OCI-M2 (cell line): ENCODE measurements at regions not wholly inside any gene's neighbourhood (a gene's known extent, or its start where the extent isn't known, plus 50 kb on each side); places are given as distances from the start of the nearest gene placed in this dataset.

Experiments used
- DNase-seq: peaks from one replicate; lab custom pipeline; 2025; ENCODE audit not compliant: unreplicated experiment; lab: John Stamatoyannopoulos, UW

DNA sequence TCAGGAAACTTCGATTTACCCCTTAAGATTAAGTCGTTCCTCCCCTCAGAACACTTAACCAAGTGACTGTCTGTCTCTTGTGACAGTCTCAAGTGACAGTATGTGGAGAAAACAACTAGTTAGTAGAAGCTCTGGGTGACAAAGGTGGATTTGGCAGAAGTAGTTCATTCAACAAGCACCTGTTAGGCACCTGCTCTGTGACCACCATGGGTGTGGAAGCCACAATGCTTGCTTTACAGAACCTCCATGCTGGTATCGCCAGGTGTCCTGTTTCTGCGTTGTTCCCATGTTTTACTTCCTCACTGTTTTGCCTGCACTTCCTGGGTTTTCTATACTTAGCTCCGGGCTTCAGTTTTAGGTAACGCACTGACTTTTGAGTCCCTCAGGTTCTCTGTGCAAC is 337.4 kb upstream of the DCC start:
- no peak for DNase-seq

DNA sequence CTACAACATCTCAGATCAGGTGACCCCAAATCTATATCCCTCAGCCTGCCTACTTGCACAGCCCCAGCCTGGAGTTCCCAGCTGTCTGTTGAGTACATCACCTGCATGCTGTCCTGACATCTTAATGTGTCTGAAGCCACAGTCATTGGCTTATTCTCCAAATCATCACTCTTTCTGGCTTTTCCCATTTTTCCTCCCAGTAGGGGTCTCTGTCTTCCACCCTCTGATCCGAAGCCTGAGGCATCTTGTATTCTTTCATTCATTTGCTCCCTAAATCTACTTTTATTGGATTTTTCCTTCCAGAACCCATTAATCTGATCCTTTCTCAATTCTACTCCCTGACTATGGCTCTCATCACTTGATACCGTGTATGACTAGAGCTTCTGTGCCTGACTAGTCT is 332.9 kb upstream of the DCC start:
- DNase-seq = no peak

DNA sequence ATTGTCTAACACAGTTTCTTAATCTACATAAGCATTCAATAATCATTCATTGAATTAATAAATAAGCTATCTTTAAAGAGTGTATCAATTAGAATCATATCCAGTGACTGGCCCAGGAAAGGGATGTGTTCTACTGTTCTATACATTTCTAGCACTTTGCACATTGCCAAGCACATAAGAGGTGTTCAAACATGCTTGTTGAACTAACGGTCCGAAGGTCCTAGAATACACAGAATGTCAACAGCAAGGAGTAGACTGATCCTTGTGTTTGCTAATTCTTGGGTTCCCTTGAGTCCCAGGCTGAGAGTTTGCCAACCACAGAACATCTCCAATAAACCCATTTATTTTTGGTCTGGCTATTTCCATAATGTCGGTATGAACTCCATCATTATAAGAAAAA is 331.7 kb upstream of the DCC start:
- no peak for DNase-seq

DNA sequence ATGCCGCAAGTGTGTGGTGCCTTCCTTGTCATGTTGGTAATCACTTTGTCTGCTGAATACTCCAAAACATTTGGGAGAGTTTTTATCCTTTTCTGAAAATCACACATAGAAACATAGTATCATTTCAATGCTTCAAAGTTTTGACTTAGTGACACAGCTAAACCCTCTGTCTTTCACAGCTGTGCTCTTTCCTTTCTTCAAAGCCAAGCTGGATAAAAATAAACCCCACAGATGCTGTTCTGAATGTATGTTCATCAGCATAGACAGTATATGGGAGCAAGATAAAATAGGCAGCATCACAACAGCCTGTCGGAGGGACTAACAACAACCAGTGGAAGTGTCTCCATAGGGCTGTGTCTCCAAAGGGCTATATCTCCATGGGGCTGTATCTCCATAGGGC is 331.3 kb upstream of the DCC start:
- no peak for DNase-seq

DNA sequence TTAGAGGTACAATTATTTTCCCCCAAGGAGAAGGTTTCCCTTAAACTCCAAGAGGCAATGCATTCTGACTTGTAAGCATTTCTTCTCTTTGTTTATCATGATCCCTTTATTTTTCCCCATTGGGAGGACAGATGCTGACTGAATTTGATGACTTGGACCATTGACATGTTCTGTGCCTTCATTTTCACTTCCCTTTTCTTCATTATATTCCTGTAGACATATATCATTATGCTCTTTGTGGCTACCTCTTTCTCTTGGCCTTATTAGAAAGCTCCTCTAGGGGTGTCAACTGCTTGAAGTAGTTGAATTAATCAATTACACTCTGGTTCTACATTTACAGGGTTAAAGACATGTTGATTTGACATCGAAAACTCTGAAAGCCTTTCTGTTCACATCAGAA is 330.0 kb upstream of the DCC start:
- DNase-seq = no peak

DNA sequence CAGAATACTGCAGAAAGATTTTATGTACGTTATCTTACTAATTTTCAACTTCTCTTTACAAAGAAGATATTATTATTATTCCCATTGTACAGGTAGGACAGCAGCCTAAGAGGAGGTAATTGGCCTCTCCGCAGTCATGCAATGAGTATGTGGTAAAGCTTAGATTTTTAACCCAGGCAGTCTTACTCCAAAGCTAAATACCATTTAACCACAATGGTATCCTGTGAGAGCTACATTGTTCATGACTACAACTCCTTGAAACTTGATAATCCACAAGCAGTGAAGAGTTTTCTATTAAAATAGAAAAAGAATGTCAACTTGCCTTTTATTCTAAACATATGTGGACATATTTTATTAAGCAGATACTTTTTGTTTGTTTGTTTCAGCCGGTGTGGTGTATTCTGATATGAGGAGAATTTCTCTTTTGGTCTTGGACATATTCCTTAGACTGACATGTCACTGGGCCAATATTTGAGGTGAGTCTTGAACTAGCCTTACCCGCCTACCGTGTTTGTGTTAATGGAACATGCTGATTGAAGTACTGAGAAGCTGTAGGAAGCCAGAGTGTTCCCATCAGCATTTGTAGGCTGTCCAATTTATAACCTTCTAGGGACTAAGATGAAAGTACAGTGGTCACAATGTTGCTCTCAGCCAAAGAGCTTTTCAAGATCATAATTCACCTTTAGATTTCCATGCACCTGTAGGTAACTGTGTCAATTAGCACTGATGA is 293.9 kb upstream of the DCC start:
- DNase-seq = no peak

DNA sequence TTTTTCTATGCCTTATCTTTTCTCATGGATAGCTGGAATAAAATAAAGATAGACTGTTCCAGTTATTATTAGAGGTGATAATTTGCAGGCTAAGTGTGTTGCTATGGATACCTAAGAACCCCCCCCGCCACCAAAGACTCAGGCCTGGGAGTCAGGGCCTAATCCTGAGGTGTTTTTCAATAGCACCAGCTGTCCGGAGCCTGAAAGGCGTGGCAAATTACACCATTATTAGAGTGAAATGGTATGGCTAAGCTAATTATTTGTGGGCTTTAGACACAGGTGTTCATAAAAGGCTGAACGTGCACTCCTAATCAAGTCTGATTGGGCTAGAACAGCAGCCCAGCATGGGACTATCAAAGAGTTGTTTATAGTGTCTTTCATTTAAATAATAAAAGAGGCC is 293.2 kb upstream of the DCC start:
- DNase-seq = no peak

DNA sequence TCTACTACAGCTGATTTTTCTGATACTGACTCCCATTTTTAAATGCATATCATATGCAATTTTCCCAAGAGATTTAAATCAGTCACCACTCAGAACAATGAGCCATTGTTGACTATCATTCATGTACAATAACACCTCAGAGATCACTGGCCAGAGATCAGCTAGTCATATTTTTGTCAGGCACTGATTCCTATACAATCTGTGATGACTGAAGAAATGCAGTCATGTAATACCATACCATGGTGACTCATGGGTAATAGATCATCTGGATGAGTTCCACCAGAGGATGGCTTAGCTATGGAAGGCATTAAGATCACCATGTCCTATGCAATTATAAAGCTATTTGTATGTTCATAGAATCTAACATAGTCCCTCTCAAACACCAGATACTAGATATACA is 285.7 kb upstream of the DCC start:
- DNase-seq = no peak

DNA sequence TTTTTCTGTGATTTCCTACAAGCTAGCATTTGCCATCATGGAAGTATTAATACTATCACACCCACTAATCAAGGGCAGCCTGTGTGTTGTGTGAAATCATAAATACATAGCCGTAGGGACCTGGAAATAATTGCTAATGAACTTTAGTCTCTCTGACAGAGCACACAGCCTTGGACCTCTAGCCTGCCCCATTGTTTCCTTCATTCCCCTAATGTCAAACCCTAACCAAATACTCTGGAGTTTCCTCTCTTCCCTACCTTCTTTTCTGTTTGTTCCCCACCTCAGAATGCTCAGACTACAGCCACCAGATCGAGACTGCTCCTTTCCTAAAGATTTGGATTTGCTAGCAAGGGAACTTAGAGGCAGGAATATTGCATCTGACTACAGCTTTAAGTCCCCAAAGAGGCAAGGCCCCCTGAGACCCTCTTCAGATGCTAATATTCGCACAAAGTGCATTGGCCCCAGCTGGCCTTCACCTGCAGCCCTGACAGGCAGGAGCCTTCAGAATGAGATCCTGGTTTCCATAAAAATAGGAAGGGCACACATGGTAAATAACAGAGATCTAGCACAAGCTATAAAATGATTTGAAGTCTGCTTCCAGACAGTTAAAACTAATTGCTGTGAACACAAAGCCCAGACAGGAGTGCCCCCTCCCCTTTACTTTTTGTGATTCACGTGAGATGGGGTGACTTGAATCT is 279.2 kb upstream of the DCC start:
- no peak for DNase-seq

DNA sequence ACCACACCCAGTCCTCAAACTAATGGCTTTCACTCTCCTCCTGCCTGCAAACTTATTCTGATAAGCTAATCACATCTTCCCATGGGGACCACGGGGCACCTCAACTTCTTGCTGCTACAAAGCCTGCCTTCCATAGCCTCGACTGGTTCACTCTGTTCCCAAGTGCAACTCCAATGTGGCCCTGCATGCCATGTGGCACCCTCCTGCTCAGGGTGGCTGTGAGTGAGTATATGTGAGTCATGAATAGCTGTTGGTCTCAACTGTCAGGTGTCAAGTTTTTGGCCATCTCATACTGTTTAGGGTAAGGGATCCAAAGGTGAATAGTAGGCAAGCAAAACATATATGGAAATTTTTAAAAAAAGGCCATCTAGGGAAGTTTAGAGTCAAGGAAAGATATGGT is 276.1 kb upstream of the DCC start:
- no peak for DNase-seq

DNA sequence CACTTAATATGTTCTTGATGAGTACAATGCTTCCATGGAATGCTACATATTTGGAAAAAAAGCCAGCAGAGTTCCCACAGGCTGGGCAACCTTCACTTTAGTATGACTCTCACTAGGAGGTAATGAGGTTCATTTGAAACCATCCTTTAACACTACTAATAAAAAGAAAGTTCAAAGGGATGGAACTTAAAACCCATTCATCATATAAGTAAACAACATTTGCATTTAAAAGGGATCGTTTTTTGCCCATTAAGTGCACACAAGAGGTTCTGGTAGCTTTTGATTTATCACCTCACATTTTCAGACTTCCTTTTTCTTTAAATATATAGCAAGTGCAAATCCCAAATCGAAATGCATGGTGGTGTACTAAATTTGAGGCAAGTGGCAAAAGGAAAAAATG is 270.8 kb upstream of the DCC start:
- DNase-seq = no peak

DNA sequence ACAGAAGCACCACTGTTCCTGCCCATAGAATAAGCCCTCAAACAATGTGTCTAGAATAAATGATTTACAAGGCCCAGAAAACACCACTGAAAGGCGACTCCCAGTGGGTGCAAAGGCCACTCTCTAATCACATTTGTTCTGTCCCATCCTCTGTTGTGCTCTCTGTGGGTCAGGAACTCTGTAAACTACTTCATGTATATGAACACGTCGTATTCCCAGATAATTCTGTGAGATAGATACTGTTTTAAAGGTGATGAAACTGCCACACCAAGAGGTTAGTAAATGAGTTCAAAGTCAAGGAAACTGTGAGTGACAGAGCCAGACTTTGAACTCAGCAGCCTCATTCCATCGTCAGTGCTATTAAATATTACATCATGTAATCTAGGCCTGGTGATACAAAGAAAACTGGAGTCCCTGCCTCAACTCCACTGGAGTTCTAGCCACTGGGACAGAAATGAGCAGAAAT is 269.7 kb upstream of the DCC start:
- DNase-seq = no peak

DNA sequence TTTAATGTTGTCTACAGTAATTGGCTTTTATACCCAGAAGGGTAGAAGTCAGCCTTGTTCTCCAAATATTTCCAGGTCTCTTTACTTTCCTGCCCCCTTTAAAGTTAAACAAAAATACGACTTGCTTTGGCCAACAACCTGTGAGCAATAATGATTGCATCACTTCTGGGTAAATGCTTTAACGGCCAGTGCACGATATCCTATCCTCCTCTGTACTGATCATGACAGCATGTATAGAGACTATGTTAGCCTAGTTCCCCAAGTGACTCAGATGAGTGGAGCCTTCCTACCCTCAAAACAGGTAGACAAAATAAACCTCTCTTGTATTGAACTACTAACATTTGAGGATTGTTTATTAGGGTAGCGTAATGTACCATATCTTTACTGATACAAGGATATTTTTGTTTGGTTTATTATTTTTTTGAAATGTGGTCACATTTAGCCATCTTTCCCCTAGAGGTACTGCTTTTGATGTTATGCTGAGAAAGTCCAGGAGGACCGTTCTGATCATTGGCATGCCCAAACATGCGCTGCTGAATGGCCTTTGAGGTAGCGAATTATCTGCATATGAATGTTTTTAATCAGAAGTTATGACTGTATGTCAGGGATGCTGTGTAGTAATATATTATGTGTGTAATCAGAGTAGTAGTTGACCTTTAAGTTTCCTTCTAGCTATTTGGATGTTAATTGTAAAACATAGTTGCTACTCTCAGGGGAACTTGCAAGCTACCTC is 262.6 kb upstream of the DCC start:
- DNase-seq = no peak

DNA sequence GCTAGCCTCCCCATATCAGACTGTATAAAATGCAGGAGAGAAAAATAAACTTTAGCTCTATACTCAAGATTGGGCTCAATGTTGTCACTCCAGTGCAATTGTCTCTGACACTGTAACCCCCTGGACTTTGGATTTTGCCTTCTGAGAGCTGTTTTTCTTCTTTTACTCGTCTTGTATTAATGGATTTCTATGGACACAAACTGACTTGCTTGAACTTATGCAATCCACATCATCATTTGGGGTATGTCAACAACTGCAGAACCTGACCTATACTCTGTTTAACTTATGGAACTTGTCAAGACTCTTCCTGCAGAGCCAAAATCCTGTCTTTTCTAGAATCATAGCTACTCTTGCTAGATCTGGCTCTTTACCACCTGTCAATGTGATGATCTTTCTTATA is 257.8 kb upstream of the DCC start:
- DNase-seq = no peak

DNA sequence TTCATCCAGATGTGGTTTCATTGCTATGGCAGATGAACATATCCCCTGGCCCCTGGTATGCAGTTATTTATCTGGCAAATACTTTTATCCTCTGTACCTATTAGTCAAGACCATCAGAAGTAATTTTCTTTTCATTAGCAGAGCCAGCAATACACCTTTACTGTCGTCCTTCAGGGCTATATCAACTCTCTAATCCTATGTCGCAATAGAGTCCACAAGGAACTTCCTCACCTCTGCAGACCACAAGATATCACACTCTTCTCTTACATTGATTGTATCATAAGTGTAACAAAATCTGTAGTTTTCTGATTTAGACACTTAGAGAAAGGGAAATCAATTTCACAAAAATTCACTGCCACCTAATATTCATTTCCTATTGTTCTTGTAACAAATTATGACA is 252.9 kb upstream of the DCC start:
- no peak for DNase-seq

DNA sequence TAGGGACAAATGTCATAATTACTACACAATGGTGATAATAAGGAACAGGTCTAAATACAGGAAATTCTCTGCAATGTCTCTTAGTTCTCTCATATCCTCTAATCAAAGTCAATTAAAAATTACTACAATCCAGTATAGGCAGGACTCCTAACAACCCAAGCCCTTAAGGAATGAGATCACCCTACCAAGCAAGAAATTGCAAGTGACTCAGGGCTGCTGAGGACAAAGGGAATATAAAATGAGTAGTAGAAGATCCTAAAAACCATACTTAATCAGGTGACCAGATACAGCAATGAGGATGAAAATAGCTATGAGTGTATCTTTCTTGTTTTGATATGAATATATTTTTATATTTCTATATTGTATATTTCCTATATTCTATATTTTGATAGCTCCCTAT is 250.0 kb upstream of the DCC start:
- DNase-seq = no peak

DNA sequence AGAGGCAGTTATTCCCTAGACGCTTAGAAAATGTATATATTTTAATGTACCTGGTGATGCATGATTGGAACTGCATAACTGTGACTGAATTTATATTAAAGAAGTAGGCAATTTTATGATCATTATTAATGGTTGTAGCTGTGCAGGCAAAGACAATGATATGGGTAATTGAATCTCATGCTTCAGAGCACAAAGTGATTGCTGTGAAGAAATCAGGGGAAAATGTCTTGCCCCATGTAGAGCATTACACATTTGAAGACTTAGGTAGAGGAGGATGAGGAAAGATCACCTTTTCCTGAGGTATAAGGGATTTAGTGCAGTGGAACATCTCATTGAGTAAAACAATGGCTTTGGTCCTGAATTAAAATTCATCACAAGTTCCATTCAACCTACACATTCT is 246.8 kb upstream of the DCC start:
- DNase-seq = no peak

DNA sequence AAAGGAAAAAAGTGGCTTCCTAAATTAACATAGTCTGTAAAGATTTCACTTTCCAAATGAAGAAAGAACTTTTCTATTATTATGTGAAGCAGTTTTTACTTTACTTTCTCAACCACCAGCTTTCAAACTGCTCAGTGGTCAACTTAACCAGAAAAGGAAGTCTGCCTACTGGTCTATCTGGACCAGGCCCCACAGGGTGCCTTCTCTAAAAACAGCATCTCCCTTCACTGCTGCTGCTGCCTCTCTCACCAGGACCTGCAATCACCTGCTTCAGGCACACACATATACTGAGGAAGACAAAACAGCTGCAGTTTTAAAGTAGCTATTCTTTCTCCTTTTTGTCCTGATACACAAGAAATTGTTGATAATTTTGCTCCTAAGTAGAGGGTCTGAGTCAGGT is 221.3 kb upstream of the DCC start:
- DNase-seq = no peak

DNA sequence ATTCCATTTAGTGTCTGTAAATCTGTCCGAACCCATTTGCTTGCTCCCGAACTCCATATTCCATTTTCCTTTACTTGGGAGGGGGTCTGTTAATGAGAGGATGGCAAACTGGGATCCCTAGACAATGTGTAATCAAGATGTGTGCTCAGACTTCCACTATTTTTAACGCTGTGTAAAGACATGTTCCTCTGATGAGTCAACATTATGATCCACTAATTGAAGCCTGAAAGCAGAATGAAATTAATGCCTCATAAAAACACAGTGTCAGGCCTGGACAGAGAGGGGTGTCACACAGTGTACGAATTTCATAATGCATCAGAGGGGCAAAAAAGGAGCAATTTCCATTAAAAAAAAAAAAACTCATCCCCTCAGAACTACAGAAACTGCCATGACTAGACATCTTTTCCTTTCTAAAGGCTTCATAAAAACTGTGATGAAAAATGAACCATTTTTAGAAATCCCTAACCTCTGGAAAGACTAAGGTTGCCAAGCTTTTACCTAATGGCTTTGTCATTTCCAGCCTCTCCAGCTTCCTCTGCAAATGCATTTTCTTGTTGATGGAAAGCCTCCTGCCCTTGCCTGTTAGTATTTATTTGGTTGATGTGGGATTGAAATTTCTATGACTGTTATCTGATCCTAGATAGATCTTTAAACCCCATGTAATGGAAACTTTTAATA is 209.2 kb upstream of the DCC start:
- no peak for DNase-seq

DNA sequence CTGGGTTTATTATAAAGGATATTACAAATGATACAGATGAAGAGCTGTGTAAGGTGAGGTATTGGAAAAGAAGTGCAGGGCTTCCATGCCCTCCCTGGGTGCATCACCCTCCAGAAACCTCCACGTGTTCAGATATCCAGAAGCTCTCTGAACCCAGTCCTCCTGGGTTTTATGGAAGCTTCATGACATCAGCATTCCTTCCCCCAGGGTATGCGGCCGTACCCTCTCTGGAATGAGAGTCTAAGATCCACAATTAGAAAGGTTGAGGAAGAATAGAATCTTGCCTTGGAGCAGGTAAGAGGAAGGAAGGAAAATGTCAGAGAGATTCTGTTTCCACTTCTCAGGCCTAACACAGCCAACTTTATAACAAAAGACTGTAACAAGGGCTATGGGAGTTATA is 208.2 kb upstream of the DCC start:
- no peak for DNase-seq

DNA sequence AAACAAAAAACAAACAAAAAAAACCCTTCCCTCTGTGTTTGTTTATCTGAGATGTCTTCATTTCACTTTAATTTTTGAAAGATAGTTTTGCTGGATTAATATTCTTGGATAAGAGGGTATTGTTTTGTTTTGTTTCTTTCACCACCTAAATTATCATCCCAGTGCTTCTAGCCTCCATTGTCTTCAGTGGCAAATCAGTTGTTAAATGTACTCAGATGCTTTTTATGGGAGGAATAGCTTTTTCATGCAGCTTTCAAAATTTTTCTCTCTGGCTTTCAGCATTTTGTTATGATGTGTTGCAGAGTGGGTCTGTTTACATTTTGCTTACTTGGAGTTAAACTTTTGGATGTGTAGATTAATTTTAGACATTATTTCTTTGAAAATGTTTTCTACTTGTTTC is 203.5 kb upstream of the DCC start:
- no peak for DNase-seq

DNA sequence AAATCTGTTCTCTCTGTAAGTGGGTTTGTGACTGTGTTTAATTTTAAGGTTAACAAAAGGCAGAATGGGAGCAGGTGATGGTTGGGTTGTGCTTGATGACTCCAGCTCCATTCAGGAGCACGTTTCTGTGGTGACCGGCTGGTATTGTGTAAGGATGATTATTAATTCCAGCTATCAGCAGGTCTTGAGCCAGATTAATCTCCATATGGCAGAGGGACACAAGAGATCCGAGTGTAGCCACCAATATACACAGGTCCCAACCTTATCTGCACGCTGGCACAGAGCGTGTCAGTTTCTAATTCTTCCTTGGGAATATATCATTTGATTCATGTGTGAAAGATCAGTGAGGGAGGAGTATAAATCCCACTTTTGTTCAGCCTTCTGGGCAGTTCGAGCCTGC is 199.0 kb upstream of the DCC start:
- no peak for DNase-seq
